ENCODE measurements at regions not wholly inside any gene's neighbourhood (a gene's known extent, or its start where the extent isn't known, plus 50 kb on each side); places are given as distances from the start of the nearest gene placed in this dataset.

DNA sequence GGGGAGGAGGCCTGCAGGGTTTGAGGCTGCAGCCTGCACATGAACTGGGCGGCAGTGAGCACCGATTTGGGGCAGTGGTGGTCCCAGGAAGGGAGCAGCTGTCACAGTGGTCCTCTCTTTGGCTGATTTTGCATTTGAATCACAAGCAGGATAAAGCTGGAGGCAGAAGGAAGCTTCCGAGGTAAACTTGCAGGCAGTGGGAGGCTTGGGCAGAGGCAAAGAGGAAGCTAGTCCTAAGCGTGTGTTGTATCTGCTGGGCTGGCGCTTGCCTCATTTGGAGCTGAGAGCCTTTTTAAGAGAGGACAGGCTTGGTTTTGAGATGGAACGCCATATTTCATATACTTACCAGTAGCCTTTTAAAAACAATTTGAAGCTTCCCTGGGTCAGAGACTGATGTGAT, 177.2 kb upstream of the PODXL start:
- Histone ChIP-seq H2AK5ac (ENCODE audit: low read depth, low read length) (no peak overlapping the region), H2AK9ac (replicated peaks; ENCODE audit: low read depth, low read length, poor library complexity) (no peak overlapping the region), H4K91ac (ENCODE audit: insufficient read depth, low read depth, low read length) (no peak overlapping the region), H3K9ac (ENCODE audit: low read depth, low read length) (no peak overlapping the region), H3K36me3 (ENCODE audit: control insufficient read depth, insufficient read depth, low read length) (no peaks in the 10 kb centered on the region), H3K9me1 (ENCODE audit: insufficient read depth, low read length) (no peaks in the 10 kb centered on the region), H4K5ac (ENCODE audit: low read depth, low read length) (no peak overlapping the region), H3K4me1 (ENCODE audit: control insufficient read depth, insufficient read depth, low read length) (no peaks in the 10 kb centered on the region), H4K8ac (ENCODE audit: low read depth in 2 of 2, low read length in 2 of 2) (no peak overlapping the region), H3K18ac (ENCODE audit: low read depth, low read length) (no peak overlapping the region), H3K27ac (ENCODE audit: insufficient read depth, low read length) (no peak overlapping the region), H2BK120ac (ENCODE audit: low read depth, low read length) (no peak overlapping the region), H2BK15ac (ENCODE audit: low read depth, low read length) (no peak overlapping the region), H3K27me3 (ENCODE audit: control insufficient read depth, insufficient read depth, low read length) (no peaks in the 10 kb centered on the region; the same call in 1 of the 2 replicates), H3K56ac (ENCODE audit: extremely low read depth, insufficient read depth, low read length) (no peak overlapping the region), H2BK5ac (ENCODE audit: low read depth, low read length, poor library complexity, severe bottlenecking) (no peak overlapping the region), H2BK20ac (ENCODE audit: low read depth, low read length) (no peak overlapping the region), H4K20me1 (ENCODE audit: insufficient read depth, low read length) (no peaks in the 10 kb centered on the region), H3K23ac (ENCODE audit: low read depth, low read length) (no peak overlapping the region), H3K79me1 (ENCODE audit: low read depth in 1 of 2, low read length in 2 of 2) (no peaks in the 10 kb centered on the region), H3K4me2 (ENCODE audit: low read depth, low read length) (no peak overlapping the region), H3K9me3 (ENCODE audit: control insufficient read depth, insufficient read depth, low read length) (no peaks in the 10 kb centered on the region), H2AFZ (replicated peaks; ENCODE audit: low read length, poor library complexity) (no peak overlapping the region), H3K14ac (replicated peaks; ENCODE audit: low read depth, low read length) (no peak overlapping the region), H3K4me3 (ENCODE audit: insufficient read depth, low read depth, low read length) (no peak overlapping the region), H3K4ac (ENCODE audit: low read depth, low read length) (no peak overlapping the region)
- CTCF ChIA-PET, result no interaction called here
- TF ChIP-seq NFE2L2 (IDR thresholded peaks at IDR 0.05; ENCODE audit: low read depth, low read length) (no peak), RCOR1 (IDR thresholded peaks at IDR 0.05; ENCODE audit: insufficient replicate concordance, low read length) (no peak), MXI1 (IDR thresholded peaks at IDR 0.05; ENCODE audit: borderline replicate concordance, low read depth, low read length) (no peak), USF2 (IDR thresholded peaks at IDR 0.05; ENCODE audit: low read depth, low read length) (no peak), MAZ (IDR thresholded peaks at IDR 0.05; ENCODE audit: borderline replicate concordance, low read depth, low read length) (no peak), MAFK (IDR thresholded peaks at IDR 0.05; ENCODE audit: low read depth, low read length) (no peak)
- dilution Hi-C loops (cut with HindIII; ENCODE audit: low sequenced_read_pairs, unreplicated experiment), result no loop called here
- no peak for DNase-seq
- in situ Hi-C loops (cut with MboI; ENCODE audit: low sequenced_read_pairs), result no loop called here
- intact Hi-C loops (cut with micrococcal nuclease), result no loop called here
- POLR2A ChIA-PET (ENCODE audit: unreplicated experiment), result no interaction called here
- no peak for ATAC-seq (ENCODE audit: low read depth)
- no TSS peak for BruUV-seq (replicated peaks)
- 38% methylated on average over 2 of the region's 6 CpGs; no CpG with 5 or more reads in 1 of the 2 experiments for WGBS, 2 experiments (ENCODE audit: extremely low coverage in 2 of 2, insufficient read length in 1 of 2)

Data from IMR-90 (cell line).